ENCODE measurements at regions not wholly inside any gene's neighbourhood (a gene's known extent, or its start where the extent isn't known, plus 50 kb on each side); places are given as distances from the start of the nearest gene placed in this dataset.

- intact Hi-C loops (cut with micrococcal nuclease), result loop anchor here (1.0 to 2.0 kb wide), 4 partner anchors 11 to 450 kb away; partner anchors contain the start of gene TES
- ATAC-seq (peak; percentile 78), DNase-seq (peak; percentile 64)
- no peaks in the 10 kb centered on the region for H3K36me3 ChIP-seq (ENCODE audit: low read depth, low read length)
- no peak overlapping the region for H3K4me3 ChIP-seq (ENCODE audit: low read length)
- no peaks in the 10 kb centered on the region for H3K9me2 ChIP-seq (replicated peaks; ENCODE audit: low read length)
- BruUV-seq (replicated peaks), result no TSS peak
- peak overlapping the region; percentile 22 for H3K9ac ChIP-seq (ENCODE audit: low read length)
- CTCF ChIA-PET, result interaction anchor here (0.6 to 1.5 kb wide), 3 partner anchors 17 to 41 kb away, joined by 3 to 8 read pairs (median 4); no protein-coding TSS in a partner anchor
- H3K4me2 ChIP-seq (ENCODE audit: low read length), result peak overlapping the region; percentile 30
- no peaks in the 10 kb centered on the region for H4K20me1 ChIP-seq (ENCODE audit: low read length)
- POLR2A ChIA-PET (ENCODE audit: unreplicated experiment), result no interaction called here
- H3K4me1 ChIP-seq (ENCODE audit: insufficient read depth, low read length), result peaks cover 14% of the 10 kb centered on the region
- peak overlapping the region; percentile 76 for H2AFZ ChIP-seq (ENCODE audit: low read length)
- no peaks in the 10 kb centered on the region for H3K79me2 ChIP-seq (ENCODE audit: low read length)
- no peaks in the 10 kb centered on the region for H3F3A ChIP-seq (ENCODE audit: low read length, unreplicated experiment)
- H3K9me3 ChIP-seq (ENCODE audit: low read length), result no peaks in the 10 kb centered on the region
- no peaks in the 10 kb centered on the region for H3K27me3 ChIP-seq (ENCODE audit: low read length)
- TF ChIP-seq CTCF (conservative IDR thresholded peaks at IDR 0.05; ENCODE audit: low read depth, low read length) (no peak), EZH2 (IDR thresholded peaks at IDR 0.05; ENCODE audit: low read length, unreplicated experiment) (no peak), EZH2phosphoT487 (IDR thresholded peaks at IDR 0.05; ENCODE audit: borderline replicate concordance, low read length) (no peak)
- H3K27ac ChIP-seq (ENCODE audit: low read length), result peak overlapping the region; percentile 21
Observed at GRCh38 chr7:116139007-116139406, 71.3 kb upstream of the TES start.

GRCh38 chr7:116139807-116140206 lies 70.5 kb upstream of the TES start:
- H3F3A ChIP-seq (ENCODE audit: low read length, unreplicated experiment), result no peaks in the 10 kb centered on the region
- H3K4me2 ChIP-seq (ENCODE audit: low read length), result no peak overlapping the region
- intact Hi-C loops (cut with micrococcal nuclease), result loop anchor here (1.0 to 2.0 kb wide), 4 partner anchors 10 to 449 kb away; partner anchors contain the start of gene TES
- H3K4me3 ChIP-seq (ENCODE audit: low read length), result no peak overlapping the region
- ChIA-PET CTCF (interaction anchor here (1.2 kb wide), 1 partner anchor 40 kb away, joined by 4 read pairs; no protein-coding TSS in a partner anchor), POLR2A (ENCODE audit: unreplicated experiment) (no interaction called here)
- no peaks in the 10 kb centered on the region for H3K36me3 ChIP-seq (ENCODE audit: low read depth, low read length)
- no peak for DNase-seq
- no peaks in the 10 kb centered on the region for H3K79me2 ChIP-seq (ENCODE audit: low read length)
- ATAC-seq, result no peak
- no peaks in the 10 kb centered on the region for H3K9me2 ChIP-seq (replicated peaks; ENCODE audit: low read length)
- H3K27ac ChIP-seq (ENCODE audit: low read length), result no peak overlapping the region
- no TSS peak for BruUV-seq (replicated peaks)
- TF ChIP-seq CTCF (conservative IDR thresholded peaks at IDR 0.05; ENCODE audit: low read depth, low read length) (no peak), EZH2phosphoT487 (IDR thresholded peaks at IDR 0.05; ENCODE audit: borderline replicate concordance, low read length) (no peak)
- H3K9me3 ChIP-seq (ENCODE audit: low read length), result no peaks in the 10 kb centered on the region
- H3K9ac ChIP-seq (ENCODE audit: low read length), result no peak overlapping the region
- no peak overlapping the region for H2AFZ ChIP-seq (ENCODE audit: low read length)
- no peaks in the 10 kb centered on the region for H3K27me3 ChIP-seq (ENCODE audit: low read length)
- H4K20me1 ChIP-seq (ENCODE audit: low read length), result no peaks in the 10 kb centered on the region
- peaks cover 14% of the 10 kb centered on the region for H3K4me1 ChIP-seq (ENCODE audit: insufficient read depth, low read length)

- Histone ChIP-seq H3F3A (ENCODE audit: low read length, unreplicated experiment) (no peaks in the 10 kb centered on the region), H3K27ac (ENCODE audit: low read length) (no peak overlapping the region), H4K20me1 (ENCODE audit: low read length) (no peaks in the 10 kb centered on the region), H3K4me2 (ENCODE audit: low read length) (no peak overlapping the region), H3K36me3 (ENCODE audit: low read depth, low read length) (no peaks in the 10 kb centered on the region), H3K79me2 (ENCODE audit: low read length) (no peaks in the 10 kb centered on the region), H2AFZ (ENCODE audit: low read length) (no peak overlapping the region), H3K27me3 (ENCODE audit: low read length) (no peaks in the 10 kb centered on the region), H3K9ac (ENCODE audit: low read length) (no peak overlapping the region), H3K4me1 (ENCODE audit: insufficient read depth, low read length) (peaks cover 14% of the 10 kb centered on the region), H3K9me2 (replicated peaks; ENCODE audit: low read length) (no peaks in the 10 kb centered on the region), H3K4me3 (ENCODE audit: low read length) (no peak overlapping the region), H3K9me3 (ENCODE audit: low read length) (no peaks in the 10 kb centered on the region)
- TF ChIP-seq EZH2 (IDR thresholded peaks at IDR 0.05; ENCODE audit: low read length, unreplicated experiment), result no peak
- TF ChIP-seq EZH2phosphoT487 (IDR thresholded peaks at IDR 0.05; ENCODE audit: borderline replicate concordance, low read length), result no peak
- no peak for TF ChIP-seq CTCF (conservative IDR thresholded peaks at IDR 0.05; ENCODE audit: low read depth, low read length)
- BruUV-seq (replicated peaks), result no TSS peak
- DNase-seq, result no peak
- ChIA-PET POLR2A (ENCODE audit: unreplicated experiment) (no interaction called here), CTCF (no interaction called here)
- intact Hi-C loops (cut with micrococcal nuclease), result no loop called here
- ATAC-seq, result no peak
Observed at GRCh38 chr7:116142374-116142773, 68.0 kb upstream of the TES start.
